DMS53 treated with DMSO at 0.1 percent for 48 hours (cell line): ENCODE measurements at regions not wholly inside any gene's neighbourhood (a gene's known extent, or its start where the extent isn't known, plus 50 kb on each side); places are given as distances from the start of the nearest gene placed in this dataset.
"Not testable (repeated sequence)": the region's sequence is repeated elsewhere in the genome, so short reads cannot be mapped to it uniquely, and the experiment has no call there.

ENCODE experiments used
- DNase-seq: peaks from one replicate; lab custom pipeline; 2025; ENCODE audit not compliant: unreplicated experiment; lab: John Stamatoyannopoulos, UW

GRCh38 chr9:34907044-34907443, 51.0 kb upstream of the PHF24 start:
- no peak for DNase-seq

GRCh38 chr9:34899535-34900158, 58.4 kb upstream of the PHF24 start:
- peak; percentile 40 for DNase-seq

GRCh38 chr9:34898846-34899245, 59.2 kb upstream of the PHF24 start:
- DNase-seq, result no peak

- no peak for DNase-seq
These were observed 62.0 kb upstream of the PHF24 start for GRCh38 chr9:34896112-34896511.

- DNase-seq, result no peak
These were observed 65.2 kb upstream of the PHF24 start for GRCh38 chr9:34892886-34893285.

GRCh38 chr9:34891386-34891785, 66.7 kb upstream of the PHF24 start:
- DNase-seq, result no peak

GRCh38 chr9:34887841-34888240, 70.2 kb upstream of the PHF24 start:
- DNase-seq, result no peak

GRCh38 chr9:34884747-34885189, 73.3 kb upstream of the PHF24 start:
- no peak for DNase-seq

GRCh38 chr9:34876096-34876495, 82.0 kb upstream of the PHF24 start:
- no peak for DNase-seq

GRCh38 chr9:34869390-34869789, 88.7 kb upstream of the PHF24 start:
- no peak for DNase-seq

GRCh38 chr9:34866614-34867013, 91.5 kb upstream of the PHF24 start:
- DNase-seq, result no peak

- no peak for DNase-seq
These were observed 94.7 kb upstream of the PHF24 start for GRCh38 chr9:34863426-34863825.

- DNase-seq, result no peak
These were observed 95.2 kb upstream of the PHF24 start for GRCh38 chr9:34862836-34863235.

GRCh38 chr9:34862043-34862442, 96.0 kb upstream of the PHF24 start:
- DNase-seq, result no peak

GRCh38 chr9:34855016-34855415, 103.1 kb upstream of the PHF24 start:
- not testable (repeated sequence) for DNase-seq

- no peak for DNase-seq
These were observed 120.1 kb upstream of the CCL21 start for GRCh38 chr9:34830068-34830467.

- no peak for DNase-seq
These were observed 117.1 kb upstream of the CCL21 start for GRCh38 chr9:34826999-34827538.

- no peak for DNase-seq
These were observed 115.8 kb upstream of the CCL21 start for GRCh38 chr9:34825775-34826174.

- DNase-seq, result no peak
These were observed 113.8 kb upstream of the CCL21 start for GRCh38 chr9:34823778-34824177.

GRCh38 chr9:34810187-34810524, 100.2 kb upstream of the CCL21 start:
- no peak for DNase-seq

- no peak for DNase-seq
These were observed 99.7 kb upstream of the CCL21 start for GRCh38 chr9:34809504-34810186.

- no peak for DNase-seq
These were observed 93.0 kb upstream of the CCL21 start for GRCh38 chr9:34802916-34803315.

- no peak for DNase-seq
These were observed 87.4 kb upstream of the CCL21 start for GRCh38 chr9:34797367-34797766.
